Endothelial cell (in vitro differentiated cells): ENCODE measurements at regions not wholly inside any gene's neighbourhood (a gene's known extent, or its start where the extent isn't known, plus 50 kb on each side); places are given as distances from the start of the nearest gene placed in this dataset.

Experiments
- DNase-seq: peaks from one replicate; pipeline ENCODE4 v3.0.0; 2021; ENCODE audit warnings: low spot score
- H3K27ac Mint-ChIP-seq: one replicate; pipeline ENCODE4 v1.8.0; 2021; ENCODE audit warnings: mixed read lengths, inconsistent platforms; ENCODE audit not compliant: unreplicated experiment
- H3K27me3 Mint-ChIP-seq: one replicate; pipeline ENCODE4 v1.8.0; 2021; ENCODE audit warnings: mild to moderate bottlenecking, moderate library complexity, mixed read lengths, inconsistent platforms; ENCODE audit not compliant: unreplicated experiment
- H3K36me3 Mint-ChIP-seq: one replicate; pipeline ENCODE4 v1.8.0; 2021; ENCODE audit warnings: mild to moderate bottlenecking, low read depth, mixed read lengths, inconsistent platforms; ENCODE audit not compliant: unreplicated experiment
- H3K4me1 Mint-ChIP-seq: one replicate; pipeline ENCODE4 v1.8.0; 2021; ENCODE audit warnings: mild to moderate bottlenecking, mixed read lengths, inconsistent platforms; ENCODE audit not compliant: unreplicated experiment
- H3K4me3 Mint-ChIP-seq: one replicate; pipeline ENCODE4 v1.8.0; 2021; ENCODE audit warnings: mild to moderate bottlenecking, mixed read lengths, inconsistent platforms; ENCODE audit not compliant: unreplicated experiment
- H3K9me3 Mint-ChIP-seq: one replicate; pipeline ENCODE4 v1.8.0; 2021; ENCODE audit warnings: mixed read lengths, inconsistent platforms; ENCODE audit not compliant: unreplicated experiment
- CTCF ChIP-seq: fragments of 200-600 bp; sonication (generic); IDR thresholded peaks from one replicate; pipeline ENCODE4 v1.5.0; 2021; ENCODE audit warnings: antibody characterized with exemption; ENCODE audit not compliant: unreplicated experiment

- no peak for TF ChIP-seq CTCF
- H3K4me3 Mint-ChIP-seq: no peak overlapping the region
- no peak for DNase-seq
These were observed 76.9 kb upstream of the SCOC start for GRCh38 chr4:140296335-140297220.

GRCh38 chr4:140293979-140294378 lies 79.5 kb upstream of the SCOC start:
- TF ChIP-seq CTCF: no peak
- Mint-ChIP-seq H3K9me3 (no peaks in the 10 kb centered on the region), H3K36me3 (no peaks in the 10 kb centered on the region), H3K4me1 (peaks cover 18% of the 10 kb centered on the region), H3K27me3 (peaks cover 2% of the 10 kb centered on the region), H3K27ac (no peak overlapping the region), H3K4me3 (no peak overlapping the region)
- no peak for DNase-seq

More at GRCh38 chr4:140296335-140297220, 76.9 kb upstream of the SCOC start:
- H3K36me3 Mint-ChIP-seq: no peaks in the 10 kb centered on the region
- no peaks in the 10 kb centered on the region for H3K9me3 Mint-ChIP-seq
- peaks cover 28% of the 10 kb centered on the region for H3K4me1 Mint-ChIP-seq
- H3K27ac Mint-ChIP-seq: no peak overlapping the region
- H3K27me3 Mint-ChIP-seq: peaks cover 2% of the 10 kb centered on the region

GRCh38 chr4:140291259-140291658 lies 82.2 kb upstream of the SCOC start:
- H3K4me3 Mint-ChIP-seq: no peak overlapping the region
- DNase-seq: no peak
- no peaks in the 10 kb centered on the region for H3K9me3 Mint-ChIP-seq
- peaks cover 2% of the 10 kb centered on the region for H3K27me3 Mint-ChIP-seq
- H3K4me1 Mint-ChIP-seq: no peaks in the 10 kb centered on the region
- TF ChIP-seq CTCF: no peak
- H3K36me3 Mint-ChIP-seq: no peaks in the 10 kb centered on the region
- H3K27ac Mint-ChIP-seq: no peak overlapping the region

- no peak for TF ChIP-seq CTCF
- no peak overlapping the region for H3K27ac Mint-ChIP-seq
- peaks cover 2% of the 10 kb centered on the region for H3K27me3 Mint-ChIP-seq
These were observed 84.0 kb upstream of the SCOC start for GRCh38 chr4:140289486-140289885.

GRCh38 chr4:140286456-140286855 lies 87.0 kb upstream of the SCOC start:
- H3K36me3 Mint-ChIP-seq: no peaks in the 10 kb centered on the region
- H3K4me1 Mint-ChIP-seq: no peaks in the 10 kb centered on the region
- no peak overlapping the region for H3K4me3 Mint-ChIP-seq
- no peaks in the 10 kb centered on the region for H3K9me3 Mint-ChIP-seq
- no peaks in the 10 kb centered on the region for H3K27me3 Mint-ChIP-seq
- no peak overlapping the region for H3K27ac Mint-ChIP-seq
- TF ChIP-seq CTCF: no peak
- DNase-seq: no peak

More at GRCh38 chr4:140289486-140289885, 84.0 kb upstream of the SCOC start:
- Mint-ChIP-seq H3K36me3 (no peaks in the 10 kb centered on the region), H3K4me3 (no peak overlapping the region), H3K9me3 (no peaks in the 10 kb centered on the region), H3K4me1 (no peaks in the 10 kb centered on the region)
- no peak for DNase-seq
